OCI-LY7 (cell line): ENCODE measurements at regions not wholly inside any gene's neighbourhood (a gene's known extent, or its start where the extent isn't known, plus 50 kb on each side); places are given as distances from the start of the nearest gene placed in this dataset.

Source experiments
- BruUV-seq: library from RNA; stranded (reverse); fragments of 400-500 nt; replicated peaks from 2 replicates; lab custom pipeline; 2021; lab: Mats Ljungman, UMichigan
- CTCF ChIA-PET: fragments of 300-600 bp; sonication (Branson Sonifier 250); formaldehyde crosslinking; loops from one replicate; lab custom pipeline; 2022; ENCODE audit warnings: antibody characterized with exemption; ENCODE audit not compliant: unreplicated experiment; lab: Charles Lee
- POLR2A ChIA-PET: fragments of 300-600 bp; sonication (Branson Sonifier 250); formaldehyde crosslinking; loops from one replicate; lab custom pipeline; 2022; ENCODE audit warnings: antibody characterized with exemption; lab: Charles Lee
- DNase-seq: peaks from one replicate; pipeline ENCODE4 v3.0.0-alpha.2; 2015; ENCODE audit warnings: low spot score
- H2AFZ ChIP-seq: fragments of 200-600 bp; sonication (generic), shearing (Covaris generic); 2 replicates; pipeline ENCODE4 v1.6.1; 2014; ENCODE audit warnings: mild to moderate bottlenecking, antibody characterized with exemption, low read length, moderate library complexity
- H3K27ac ChIP-seq: fragments of 200-600 bp; sonication (generic); 2 replicates; pipeline ENCODE4 v1.5.1; 2014; ENCODE audit warnings: mixed run types, low read depth, mild to moderate bottlenecking, moderate library complexity, low read length, inconsistent platforms; ENCODE audit not compliant: poor library complexity, severe bottlenecking
- H3K36me3 ChIP-seq: fragments of 200-600 bp; sonication (generic); 2 replicates; pipeline ENCODE4 v1.6.1; 2014; ENCODE audit warnings: mild to moderate bottlenecking, antibody characterized with exemption, low read length, moderate library complexity, mixed read lengths; ENCODE audit not compliant: insufficient read depth
- H3K4me1 ChIP-seq: fragments of 200-600 bp; sonication (generic); 2 replicates; pipeline ENCODE4 v1.5.1; 2014; ENCODE audit warnings: mild to moderate bottlenecking, low read length; ENCODE audit not compliant: insufficient read depth, poor library complexity, severe bottlenecking
- H3K4me2 ChIP-seq: fragments of 200-600 bp; sonication (generic); 2 replicates; pipeline ENCODE4 v1.6.1; 2014; ENCODE audit warnings: mild to moderate bottlenecking, low read length
- H3K4me3 ChIP-seq: fragments of 200-600 bp; sonication (generic); 2 replicates; pipeline ENCODE4 v1.5.1; 2014; ENCODE audit warnings: mild to moderate bottlenecking, low read depth, low read length; ENCODE audit not compliant: poor library complexity, severe bottlenecking
- H3K79me2 ChIP-seq: fragments of 200-600 bp; sonication (generic); 2 replicates; pipeline ENCODE4 v1.6.1; 2016; ENCODE audit warnings: low read depth, mild to moderate bottlenecking, low read length, moderate library complexity, mixed read lengths; ENCODE audit not compliant: insufficient read depth
- H3K9me2 ChIP-seq: fragments of 200-600 bp; sonication (generic); 2 replicates; pipeline ENCODE4 v1.6.1; 2016; ENCODE audit warnings: mild to moderate bottlenecking, low read length, mixed read lengths; ENCODE audit not compliant: insufficient read depth
- H3K9me3 ChIP-seq: fragments of 200-600 bp; sonication (generic); 2 replicates; pipeline ENCODE4 v1.6.1; 2014; ENCODE audit warnings: mild to moderate bottlenecking, mixed run types, low read length, mixed read lengths
- H4K20me1 ChIP-seq: fragments of 200-600 bp; sonication (generic); 2 replicates; pipeline ENCODE4 v1.6.1; 2014; ENCODE audit warnings: mild to moderate bottlenecking, antibody characterized with exemption, low read length, moderate library complexity, mixed read lengths; ENCODE audit not compliant: insufficient read depth
- EZH2phosphoT487 ChIP-seq: fragments of 200-600 bp; sonication (generic); IDR thresholded peaks from 2 replicates; pipeline ENCODE4 v1.6.1; 2018; ENCODE audit warnings: low read depth, borderline replicate concordance, mild to moderate bottlenecking, mixed run types, antibody characterized with exemption, low read length, moderate library complexity, mixed read lengths
- intact Hi-C: fragments of 100-400 bp; cut with micrococcal nuclease; formaldehyde crosslinking; loops from one replicate; pipeline ENCODE4 v1.10.0; 2022; ENCODE audit not compliant: unreplicated experiment
- TF ChIP-seq, protein P1 (sequence below): fragments of 200-600 bp; sonication (generic); conservative IDR thresholded peaks from 2 replicates; pipeline ENCODE4 v1.5.1; 2014; ENCODE audit warnings: mild to moderate bottlenecking, antibody characterized with exemption, low read length, moderate library complexity, mixed read lengths

DNA sequence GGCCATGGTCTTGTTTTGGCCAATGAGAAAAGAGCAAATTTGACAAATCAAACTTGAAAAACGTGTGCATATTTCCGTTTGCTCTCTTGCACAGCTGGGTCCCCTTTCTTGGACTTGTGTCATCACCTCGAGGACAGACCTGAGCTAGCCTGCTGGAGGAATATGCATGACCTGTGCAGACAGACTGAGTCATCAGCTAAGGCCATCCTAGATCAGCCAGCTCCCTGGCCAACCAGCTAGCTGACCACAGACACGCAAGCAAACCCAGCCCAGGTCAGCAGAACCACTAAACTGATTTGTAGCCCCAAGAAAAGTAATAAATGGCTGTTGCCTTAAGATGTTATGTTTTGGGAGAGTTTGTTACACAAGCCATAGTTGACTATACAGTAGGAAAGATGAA lies 61.3 kb upstream of the PAX3 start:
- Histone ChIP-seq H3K9me2 (no peaks in the 10 kb centered on the region), H2AFZ (no peak overlapping the region), H3K4me2 (no peak overlapping the region), H3K27ac (no peak overlapping the region), H3K79me2 (no peaks in the 10 kb centered on the region), H3K4me1 (no peaks in the 10 kb centered on the region), H3K9me3 (no peaks in the 10 kb centered on the region), H4K20me1 (no peaks in the 10 kb centered on the region), H3K36me3 (no peaks in the 10 kb centered on the region), H3K4me3 (no peak overlapping the region)
- no TSS peak for BruUV-seq
- ChIA-PET POLR2A (no interaction called here), CTCF (no interaction called here)
- no peak for TF ChIP-seq EZH2phosphoT487
- TF ChIP-seq, protein P1, sequence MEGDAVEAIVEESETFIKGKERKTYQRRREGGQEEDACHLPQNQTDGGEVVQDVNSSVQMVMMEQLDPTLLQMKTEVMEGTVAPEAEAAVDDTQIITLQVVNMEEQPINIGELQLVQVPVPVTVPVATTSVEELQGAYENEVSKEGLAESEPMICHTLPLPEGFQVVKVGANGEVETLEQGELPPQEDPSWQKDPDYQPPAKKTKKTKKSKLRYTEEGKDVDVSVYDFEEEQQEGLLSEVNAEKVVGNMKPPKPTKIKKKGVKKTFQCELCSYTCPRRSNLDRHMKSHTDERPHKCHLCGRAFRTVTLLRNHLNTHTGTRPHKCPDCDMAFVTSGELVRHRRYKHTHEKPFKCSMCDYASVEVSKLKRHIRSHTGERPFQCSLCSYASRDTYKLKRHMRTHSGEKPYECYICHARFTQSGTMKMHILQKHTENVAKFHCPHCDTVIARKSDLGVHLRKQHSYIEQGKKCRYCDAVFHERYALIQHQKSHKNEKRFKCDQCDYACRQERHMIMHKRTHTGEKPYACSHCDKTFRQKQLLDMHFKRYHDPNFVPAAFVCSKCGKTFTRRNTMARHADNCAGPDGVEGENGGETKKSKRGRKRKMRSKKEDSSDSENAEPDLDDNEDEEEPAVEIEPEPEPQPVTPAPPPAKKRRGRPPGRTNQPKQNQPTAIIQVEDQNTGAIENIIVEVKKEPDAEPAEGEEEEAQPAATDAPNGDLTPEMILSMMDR = no peak
- no peak for DNase-seq
- intact Hi-C loops = no loop called here

DNA sequence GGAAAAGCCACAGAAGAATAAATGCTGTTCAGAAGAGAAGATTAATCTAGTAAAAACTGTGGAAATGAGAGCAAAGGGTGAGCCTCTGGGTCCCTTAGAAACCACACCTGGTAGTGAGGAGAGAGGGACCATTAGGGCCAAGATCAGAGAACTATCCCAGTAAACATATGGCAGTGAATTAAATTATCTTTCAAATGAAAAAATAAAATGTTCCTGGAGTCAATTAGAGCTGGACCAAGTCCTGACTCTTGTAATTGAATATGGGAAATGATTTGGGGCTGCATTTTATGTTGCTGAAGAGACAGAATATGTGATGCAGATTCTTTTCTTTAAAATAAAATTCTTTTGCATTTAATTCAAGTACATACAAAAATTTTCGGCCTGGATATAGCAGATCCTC lies 62.2 kb upstream of the PAX3 start:
- intact Hi-C loops = no loop called here
- H3K9me2 ChIP-seq = no peaks in the 10 kb centered on the region
- H3K4me1 ChIP-seq = no peaks in the 10 kb centered on the region
- no peak overlapping the region for H2AFZ ChIP-seq
- H3K9me3 ChIP-seq = no peaks in the 10 kb centered on the region
- H3K36me3 ChIP-seq = no peaks in the 10 kb centered on the region
- no peaks in the 10 kb centered on the region for H3K79me2 ChIP-seq
- POLR2A ChIA-PET = no interaction called here
- no peak for TF ChIP-seq EZH2phosphoT487
- TF ChIP-seq, protein P1 = no peak
- no peak overlapping the region for H3K4me2 ChIP-seq
- BruUV-seq = no TSS peak
- H3K4me3 ChIP-seq = no peak overlapping the region
- no peak overlapping the region for H3K27ac ChIP-seq
- H4K20me1 ChIP-seq = no peaks in the 10 kb centered on the region
- CTCF ChIA-PET = no interaction called here
- no peak for DNase-seq

DNA sequence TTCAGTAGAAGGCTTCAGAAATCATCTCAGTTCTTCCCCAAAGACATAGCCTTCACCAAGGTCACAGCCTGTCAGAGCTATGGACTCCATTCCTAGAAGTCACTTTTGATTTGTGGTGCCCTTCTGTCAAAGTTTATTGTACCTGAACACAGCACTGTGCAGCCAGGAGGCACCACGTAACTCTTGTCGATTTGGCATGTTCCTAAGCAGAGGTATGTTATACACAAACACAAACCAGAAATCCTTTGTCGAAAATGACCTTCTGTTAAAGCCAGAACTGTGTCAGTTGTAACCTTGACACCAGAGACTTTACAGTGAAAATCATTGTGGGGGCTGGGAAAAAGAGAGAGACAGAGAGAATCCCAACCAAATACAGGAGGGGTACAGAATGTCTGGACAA lies 62.6 kb upstream of the SGPP2 start:
- Histone ChIP-seq H3K4me3 (no peak overlapping the region), H3K79me2 (no peaks in the 10 kb centered on the region), H3K9me2 (no peaks in the 10 kb centered on the region), H3K4me1 (no peaks in the 10 kb centered on the region), H3K27ac (no peak overlapping the region), H4K20me1 (no peaks in the 10 kb centered on the region), H3K36me3 (no peaks in the 10 kb centered on the region), H3K4me2 (no peak overlapping the region), H2AFZ (no peak overlapping the region), H3K9me3 (no peaks in the 10 kb centered on the region)
- no TSS peak for BruUV-seq
- TF ChIP-seq EZH2phosphoT487 = no peak
- TF ChIP-seq, protein P1 = no peak
- intact Hi-C loops = no loop called here
- POLR2A ChIA-PET = no interaction called here
- no peak for DNase-seq
- CTCF ChIA-PET = no interaction called here
